NCI-H1930 (cell line): ENCODE measurements at regions not wholly inside any gene's neighbourhood (a gene's known extent, or its start where the extent isn't known, plus 50 kb on each side); places are given as distances from the start of the nearest gene placed in this dataset.
A peak's percentile ranks its signal among the peaks of the same experiment; 100 is the strongest.

Experiments
- DNase-seq, 2 experiments: peaks; one replicate each; lab custom pipeline; 2025; lab: John Stamatoyannopoulos, UW

GRCh38 chr17:69851736-69852135, 223.3 kb upstream of the KCNJ16 start:
- no peak for DNase-seq

DNA sequence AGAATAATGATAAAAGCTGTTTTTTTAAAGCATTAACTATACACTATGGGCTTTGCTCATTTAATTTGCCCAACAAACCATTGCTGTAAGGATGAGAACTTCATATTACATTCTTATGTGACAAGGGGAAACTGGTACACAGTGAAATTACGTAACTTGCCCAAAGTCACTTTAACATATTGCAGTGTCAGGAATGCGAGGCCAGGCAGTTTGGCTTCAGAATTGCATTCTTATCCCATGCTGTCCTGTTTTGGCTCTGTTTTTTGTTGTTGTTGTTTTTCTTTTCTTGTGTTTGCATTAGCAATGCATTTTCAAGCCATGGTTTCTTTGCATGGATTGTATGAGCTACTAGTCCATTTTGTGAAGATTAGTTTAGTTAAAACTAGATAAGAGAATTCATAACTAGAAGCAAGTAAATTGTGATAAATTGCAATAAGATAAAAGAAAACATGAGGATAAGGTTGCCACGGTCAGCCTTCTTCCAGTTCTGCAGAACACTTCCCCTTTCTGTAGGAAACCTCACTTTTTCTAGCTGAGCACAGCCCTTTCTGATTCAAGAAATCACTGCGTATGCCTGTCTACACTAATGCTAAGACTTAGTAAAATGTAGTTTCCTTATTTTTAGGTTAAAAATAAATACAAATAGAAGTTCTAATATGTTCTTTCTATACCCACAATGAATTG, 221.3 kb upstream of the KCNJ16 start:
- no peak for DNase-seq

DNA sequence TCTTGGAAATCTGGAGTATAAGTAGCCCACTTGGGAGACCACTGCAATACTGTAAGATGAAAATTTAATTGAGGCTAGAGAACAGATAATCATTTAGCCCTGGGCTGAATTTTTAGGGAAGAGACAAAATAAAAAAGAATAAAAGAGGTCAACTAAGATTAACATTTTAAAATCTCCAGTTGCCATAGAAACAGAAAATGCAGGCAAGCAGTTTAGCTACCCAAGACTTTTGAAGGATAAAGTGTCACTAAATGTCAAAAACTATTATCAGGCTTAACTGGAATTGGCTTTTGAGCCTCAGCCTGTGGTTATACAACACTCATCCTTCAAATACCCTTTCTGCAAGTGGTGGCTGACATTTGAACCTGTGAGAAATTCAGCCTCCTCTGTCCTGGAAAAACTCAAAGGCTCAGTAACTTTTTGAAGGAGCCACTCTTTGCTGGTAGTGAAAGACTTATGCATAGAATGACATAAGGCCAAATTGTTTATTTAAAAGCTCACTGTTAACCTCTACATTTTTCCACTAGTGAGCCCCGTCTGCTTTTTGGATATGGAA, 220.7 kb upstream of the KCNJ16 start:
- no peak for DNase-seq

DNA sequence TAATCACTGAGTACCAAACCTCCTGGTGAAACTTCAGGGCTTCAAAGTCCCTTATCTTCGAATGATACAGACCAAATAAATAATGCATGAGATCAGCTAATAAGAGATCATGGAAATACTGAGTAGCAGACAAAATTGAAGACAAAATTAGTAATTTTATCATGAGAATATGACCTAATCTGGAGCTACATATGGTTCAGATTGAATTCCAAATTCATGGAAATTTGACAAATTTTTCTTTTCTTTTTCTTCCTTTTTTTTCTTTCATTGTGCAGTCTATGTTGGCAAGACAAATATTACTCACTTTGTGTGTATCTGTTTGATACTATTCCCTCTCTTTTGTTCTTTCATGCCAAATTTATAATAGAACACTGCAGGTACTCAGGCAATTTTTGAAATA, 218.1 kb upstream of the KCNJ16 start:
- DNase-seq, result no peak

GRCh38 chr17:69857412-69857835, 217.6 kb upstream of the KCNJ16 start:
- peak in 1 of 2 experiments; percentile 68 for DNase-seq

DNA sequence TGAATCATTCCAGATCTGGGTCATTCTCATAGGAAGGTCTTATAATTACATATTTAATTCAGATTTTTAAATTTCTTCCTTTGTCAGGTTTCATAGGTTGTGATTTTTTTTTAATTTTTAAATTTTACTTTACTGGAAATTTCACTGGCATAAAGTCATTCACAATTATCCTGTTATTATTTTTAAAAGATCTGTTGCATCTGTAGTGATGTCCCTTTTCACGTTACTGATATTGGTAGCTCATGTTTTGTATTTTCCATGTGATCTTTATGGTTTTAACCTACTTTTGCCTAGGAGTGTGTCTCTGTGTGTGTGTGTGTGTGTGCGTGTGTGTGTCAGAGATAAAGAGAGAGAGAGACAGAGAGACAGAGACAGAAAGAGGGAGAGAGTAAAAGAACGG, 216.6 kb upstream of the KCNJ16 start:
- no peak for DNase-seq

DNA sequence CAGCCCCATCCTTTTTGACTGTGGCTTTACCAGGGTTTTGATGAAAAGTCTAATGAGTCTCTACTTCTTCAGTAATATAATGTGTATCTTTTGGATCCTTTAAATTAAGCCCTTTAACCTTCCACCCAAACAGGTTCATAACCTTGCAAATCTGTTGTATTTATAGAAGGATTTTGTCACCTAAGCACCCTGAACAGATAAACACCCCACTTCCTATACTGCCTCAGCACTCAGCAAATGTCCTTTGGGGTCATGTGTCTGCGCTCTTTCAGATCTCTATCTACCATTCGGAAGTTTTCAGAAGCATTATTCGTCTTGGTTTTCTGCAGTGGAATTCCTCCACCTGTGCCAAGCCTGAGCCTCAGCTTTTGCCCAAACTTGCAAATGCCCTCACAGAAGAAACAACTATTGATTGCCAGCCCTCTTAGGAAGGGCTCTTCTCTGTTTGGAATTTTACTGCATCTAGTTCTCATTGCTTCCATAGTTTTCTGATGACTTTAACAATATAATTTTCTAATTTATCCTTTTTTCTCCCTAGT, 214.8 kb upstream of the KCNJ16 start:
- DNase-seq, result no peak

GRCh38 chr17:69864462-69864861, 210.6 kb upstream of the KCNJ16 start:
- DNase-seq, result no peak

GRCh38 chr17:69869667-69870066, 205.4 kb upstream of the KCNJ16 start:
- DNase-seq, result no peak

DNA sequence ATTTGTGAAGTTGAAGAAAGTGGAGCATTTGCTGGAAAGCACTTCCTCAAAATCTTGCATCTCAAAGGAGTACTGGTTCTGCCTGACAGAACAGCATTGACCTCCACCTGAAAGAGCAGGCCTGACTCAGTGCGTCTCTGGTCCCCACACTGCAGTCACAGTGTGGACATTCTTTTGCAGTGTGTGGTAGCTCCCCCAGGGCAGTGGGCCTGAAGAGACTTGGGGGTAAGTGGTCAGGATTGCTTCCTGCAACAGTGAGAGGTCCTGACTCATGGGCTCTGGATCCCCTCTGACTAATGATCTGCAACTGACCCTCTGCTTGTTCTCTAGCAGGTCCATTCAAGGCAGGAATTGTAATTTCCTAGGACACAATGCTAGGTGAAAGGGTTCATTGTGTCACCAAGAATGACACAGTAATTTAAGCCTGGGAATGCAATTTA, 204.9 kb upstream of the KCNJ16 start:
- DNase-seq, result no peak

- DNase-seq, result no peak
These were observed 204.2 kb upstream of the KCNJ16 start for GRCh38 chr17:69870751-69871199.

DNA sequence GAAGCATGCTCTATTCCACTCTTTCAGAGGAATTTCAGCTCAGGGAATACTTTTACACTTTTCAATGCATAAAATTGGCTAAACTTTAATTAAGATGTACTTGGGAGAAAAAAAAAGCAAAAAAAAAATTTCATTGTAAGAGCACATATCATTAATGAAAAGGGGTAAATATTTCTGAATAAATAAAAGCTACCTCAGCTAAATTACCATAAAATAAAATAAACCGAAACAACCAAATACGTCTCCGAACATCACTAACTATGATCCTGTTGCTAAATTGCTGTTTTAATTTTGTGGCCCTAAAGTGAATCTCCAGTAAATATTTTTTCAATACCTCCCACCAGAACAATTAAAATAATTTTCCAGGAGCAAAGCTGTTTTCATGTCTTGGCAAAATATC, 203.7 kb upstream of the KCNJ16 start:
- DNase-seq, result no peak

- no peak for DNase-seq
These were observed 202.3 kb upstream of the KCNJ16 start for GRCh38 chr17:69872675-69873262.

- DNase-seq, result peak; percentile 20 to 28
These were observed 200.8 kb upstream of the KCNJ16 start for GRCh38 chr17:69874175-69874670.

- no peak for DNase-seq
These were observed 198.3 kb upstream of the KCNJ16 start for GRCh38 chr17:69876757-69877156.

GRCh38 chr17:69878661-69879060, 196.4 kb upstream of the KCNJ16 start:
- no peak for DNase-seq

DNA sequence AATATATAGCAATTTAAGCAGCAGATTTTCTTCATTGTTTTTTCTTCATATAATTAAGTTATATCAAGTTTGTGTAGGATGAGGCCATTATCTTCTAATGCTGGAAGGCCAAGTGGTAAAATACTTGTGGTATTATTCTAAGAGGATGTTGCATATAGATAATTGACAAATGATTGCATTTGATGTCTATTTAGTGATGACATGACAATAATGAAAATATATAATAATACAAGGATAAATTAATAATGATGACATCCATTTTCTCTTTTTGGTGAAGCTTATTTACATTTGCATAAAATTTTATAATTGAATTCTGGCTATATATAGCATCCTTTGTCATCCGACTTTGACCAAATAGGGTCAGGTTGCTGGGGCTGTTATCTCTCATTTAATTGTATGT, 195.4 kb upstream of the KCNJ16 start:
- DNase-seq, result no peak

- no peak for DNase-seq
These were observed 194.4 kb upstream of the KCNJ16 start for GRCh38 chr17:69880591-69881112.

DNA sequence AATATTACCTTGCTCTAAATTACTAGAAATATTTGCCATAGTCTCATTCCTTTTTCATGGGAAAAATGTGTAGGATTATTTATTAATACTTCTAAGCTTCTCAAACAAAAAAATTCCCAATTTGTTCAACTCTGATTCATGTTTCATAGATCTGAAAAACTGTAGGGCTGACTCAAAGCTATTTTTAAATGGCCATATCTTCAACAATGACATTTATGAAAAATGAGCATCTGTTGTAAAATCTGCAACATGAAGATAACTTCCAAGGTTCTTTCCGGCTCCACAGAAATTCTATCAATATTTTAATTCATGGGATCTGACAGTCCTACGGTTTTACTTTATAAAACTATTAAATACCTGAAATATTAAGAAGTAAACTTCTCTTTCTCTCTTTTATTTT, 192.7 kb upstream of the KCNJ16 start:
- no peak for DNase-seq

DNA sequence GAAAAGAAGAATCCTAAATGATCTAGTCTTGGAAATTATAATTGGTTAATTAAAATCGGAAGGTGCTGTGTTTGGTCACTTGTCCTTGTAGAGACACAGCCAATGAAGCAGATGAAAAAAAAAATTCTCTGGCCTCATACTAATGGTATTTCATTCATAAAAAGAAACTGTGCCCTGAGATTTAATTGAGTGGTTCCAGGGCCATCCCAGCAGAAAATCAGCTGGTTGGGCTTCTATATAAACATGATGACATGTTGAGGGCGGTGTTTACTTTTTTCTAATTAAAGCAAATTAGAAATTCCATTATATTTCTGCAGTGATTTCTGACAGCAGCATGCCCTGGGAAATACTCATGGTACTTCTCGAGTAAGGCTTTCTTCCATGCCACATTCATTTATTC, 191.9 kb upstream of the KCNJ16 start:
- no peak for DNase-seq

- DNase-seq, result no peak
These were observed 190.7 kb upstream of the KCNJ16 start for GRCh38 chr17:69884356-69884755.

DNA sequence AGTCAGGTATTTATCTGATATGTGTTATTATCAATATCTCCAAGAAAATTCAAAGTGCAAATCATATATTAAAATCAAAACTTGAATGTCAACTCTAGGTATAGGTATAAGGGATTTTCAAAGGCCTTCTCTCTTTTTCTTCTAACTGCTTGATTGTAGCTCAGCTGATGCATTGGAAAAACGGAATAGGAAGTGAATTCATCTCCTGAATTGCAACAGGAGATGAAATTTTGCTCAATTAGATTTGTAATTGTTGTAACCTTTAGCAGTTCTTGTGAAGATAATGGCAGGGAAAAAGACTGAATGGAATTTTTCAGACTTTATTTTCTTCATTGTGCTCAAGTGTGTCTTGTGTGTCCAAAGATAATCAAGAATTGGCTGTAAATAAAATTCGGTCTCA, 190.2 kb upstream of the KCNJ16 start:
- DNase-seq, result no peak

GRCh38 chr17:69898601-69899000, 176.4 kb upstream of the KCNJ16 start:
- DNase-seq, result no peak
